Left kidney (tissue), 1 donor: ENCODE measurements at regions not wholly inside any gene's neighbourhood (a gene's known extent, or its start where the extent isn't known, plus 50 kb on each side); places are given as distances from the start of the nearest gene placed in this dataset.
"Not testable (repeated sequence)": the region's sequence is repeated elsewhere in the genome, so short reads cannot be mapped to it uniquely, and the experiment has no call there.

Experiments
- DNase-seq: peaks from one replicate; pipeline ENCODE4 v3.0.0-alpha.2; 2013

- no peak for DNase-seq
Observed at GRCh38 chr7:106344211-106344610, 59.4 kb upstream of the NAMPT start.

- not testable (repeated sequence) for DNase-seq
Observed at GRCh38 chr7:106342049-106342448, 57.3 kb upstream of the NAMPT start.

GRCh38 chr7:106340247-106340596 lies 55.4 kb upstream of the NAMPT start:
- not testable (repeated sequence) for DNase-seq

- no peak for DNase-seq
Observed at GRCh38 chr7:106339513-106340246, 54.9 kb upstream of the NAMPT start.

- DNase-seq, result no peak
Observed at GRCh38 chr7:106337754-106338153, 53.0 kb upstream of the NAMPT start.

GRCh38 chr7:106335814-106336213 lies 51.0 kb upstream of the NAMPT start:
- no peak for DNase-seq
